ENCODE measurements at regions not wholly inside any gene's neighbourhood (a gene's known extent, or its start where the extent isn't known, plus 50 kb on each side); places are given as distances from the start of the nearest gene placed in this dataset.
"Not testable (repeated sequence)": the region's sequence is repeated elsewhere in the genome, so short reads cannot be mapped to it uniquely, and the experiment has no call there.

DNA sequence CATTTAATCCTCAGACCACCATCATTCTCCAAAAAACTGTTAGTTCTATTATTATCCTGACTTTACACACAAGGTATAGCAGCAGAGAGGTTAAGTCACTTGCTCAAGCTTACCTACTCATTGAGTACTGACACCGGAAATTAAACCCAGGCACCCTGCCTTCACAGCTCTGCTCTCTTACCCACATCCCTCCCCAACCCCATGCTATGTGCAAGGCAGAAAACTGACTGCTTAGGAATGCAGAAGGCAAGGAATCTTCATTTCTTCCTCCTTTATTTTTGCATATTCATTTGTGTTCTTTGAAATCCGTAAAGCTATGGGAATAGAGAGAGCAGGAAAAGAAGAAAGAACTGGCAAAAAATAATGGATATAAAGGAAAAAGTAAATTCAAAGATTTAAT, 261.8 kb downstream of the PAPSS1 start:
- H3K4me3 ChIP-seq (ENCODE audit: control insufficient read depth, low read depth, low read length) = no peak overlapping the region
- no peak for DNase-seq (ENCODE audit: low read depth)
- TF ChIP-seq, protein P1, sequence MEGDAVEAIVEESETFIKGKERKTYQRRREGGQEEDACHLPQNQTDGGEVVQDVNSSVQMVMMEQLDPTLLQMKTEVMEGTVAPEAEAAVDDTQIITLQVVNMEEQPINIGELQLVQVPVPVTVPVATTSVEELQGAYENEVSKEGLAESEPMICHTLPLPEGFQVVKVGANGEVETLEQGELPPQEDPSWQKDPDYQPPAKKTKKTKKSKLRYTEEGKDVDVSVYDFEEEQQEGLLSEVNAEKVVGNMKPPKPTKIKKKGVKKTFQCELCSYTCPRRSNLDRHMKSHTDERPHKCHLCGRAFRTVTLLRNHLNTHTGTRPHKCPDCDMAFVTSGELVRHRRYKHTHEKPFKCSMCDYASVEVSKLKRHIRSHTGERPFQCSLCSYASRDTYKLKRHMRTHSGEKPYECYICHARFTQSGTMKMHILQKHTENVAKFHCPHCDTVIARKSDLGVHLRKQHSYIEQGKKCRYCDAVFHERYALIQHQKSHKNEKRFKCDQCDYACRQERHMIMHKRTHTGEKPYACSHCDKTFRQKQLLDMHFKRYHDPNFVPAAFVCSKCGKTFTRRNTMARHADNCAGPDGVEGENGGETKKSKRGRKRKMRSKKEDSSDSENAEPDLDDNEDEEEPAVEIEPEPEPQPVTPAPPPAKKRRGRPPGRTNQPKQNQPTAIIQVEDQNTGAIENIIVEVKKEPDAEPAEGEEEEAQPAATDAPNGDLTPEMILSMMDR (IDR thresholded peaks at IDR 0.05; ENCODE audit: control insufficient read depth, insufficient read depth, low read depth, low read length, missing control alignments) = no peak

- TF ChIP-seq, protein P1 (IDR thresholded peaks at IDR 0.05; ENCODE audit: control insufficient read depth, insufficient read depth, low read depth, low read length, missing control alignments) = no peak
- no peak for DNase-seq (ENCODE audit: low read depth)
- H3K4me3 ChIP-seq (ENCODE audit: control insufficient read depth, low read depth, low read length) = no peak overlapping the region
Observed at GRCh38 chr4:107453987-107454386, 266.0 kb downstream of the PAPSS1 start.

DNA sequence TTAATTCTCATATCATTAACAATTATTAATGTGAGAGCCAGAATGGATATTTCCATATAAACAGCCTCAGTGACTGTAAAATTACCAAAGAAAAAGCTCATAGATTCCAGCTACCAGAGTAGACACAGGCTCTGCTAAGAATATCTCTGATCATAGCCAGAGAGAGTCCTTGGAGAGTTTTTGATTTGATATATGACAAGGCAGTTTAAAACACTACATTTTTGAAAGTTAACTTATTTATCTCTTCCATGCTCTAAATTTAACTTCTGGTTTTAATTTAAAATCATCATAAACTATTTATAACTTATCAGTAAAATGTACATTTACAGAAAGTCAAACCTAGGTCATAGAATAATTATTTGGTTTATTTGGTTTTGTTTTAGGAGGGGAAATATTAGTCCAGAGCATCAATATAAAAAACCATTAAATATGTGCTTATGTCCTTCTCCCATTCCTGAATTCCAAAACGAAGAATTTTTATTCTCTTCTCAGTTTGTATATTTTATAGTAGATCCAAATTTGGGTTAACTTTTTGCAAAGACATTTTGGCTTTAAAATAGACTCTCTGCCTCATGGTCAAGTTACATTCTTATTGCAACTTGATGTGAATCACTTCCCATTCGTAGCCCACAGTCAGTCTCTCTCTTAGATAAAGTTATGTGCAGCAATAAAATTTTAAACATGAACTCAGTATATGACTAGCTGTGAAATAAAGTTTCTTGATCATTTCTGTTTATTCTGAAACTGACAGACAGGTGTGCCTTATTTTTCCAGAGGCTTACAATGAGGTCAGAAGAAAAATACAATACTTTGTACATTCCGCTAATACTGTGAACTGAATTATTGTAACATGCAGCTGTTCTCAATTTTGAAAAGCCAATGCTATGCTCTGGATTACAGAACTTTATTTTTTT, 267.1 kb downstream of the PAPSS1 start:
- TF ChIP-seq, protein P1 (IDR thresholded peaks at IDR 0.05; ENCODE audit: control insufficient read depth, insufficient read depth, low read depth, low read length, missing control alignments) = no peak
- H3K4me3 ChIP-seq (ENCODE audit: control insufficient read depth, low read depth, low read length) = no peak overlapping the region
- DNase-seq (ENCODE audit: low read depth) = no peak

GRCh38 chr4:107449611-107450369, 270.2 kb downstream of the PAPSS1 start:
- H3K4me3 ChIP-seq (ENCODE audit: control insufficient read depth, low read depth, low read length) = no peak overlapping the region
- TF ChIP-seq, protein P1 (IDR thresholded peaks at IDR 0.05; ENCODE audit: control insufficient read depth, insufficient read depth, low read depth, low read length, missing control alignments) = no peak
- no peak for DNase-seq (ENCODE audit: low read depth)

GRCh38 chr4:107442538-107443111, 277.4 kb downstream of the PAPSS1 start:
- no peak for DNase-seq (ENCODE audit: low read depth)
- TF ChIP-seq, protein P1 (IDR thresholded peaks at IDR 0.05; ENCODE audit: control insufficient read depth, insufficient read depth, low read depth, low read length, missing control alignments) = no peak

DNA sequence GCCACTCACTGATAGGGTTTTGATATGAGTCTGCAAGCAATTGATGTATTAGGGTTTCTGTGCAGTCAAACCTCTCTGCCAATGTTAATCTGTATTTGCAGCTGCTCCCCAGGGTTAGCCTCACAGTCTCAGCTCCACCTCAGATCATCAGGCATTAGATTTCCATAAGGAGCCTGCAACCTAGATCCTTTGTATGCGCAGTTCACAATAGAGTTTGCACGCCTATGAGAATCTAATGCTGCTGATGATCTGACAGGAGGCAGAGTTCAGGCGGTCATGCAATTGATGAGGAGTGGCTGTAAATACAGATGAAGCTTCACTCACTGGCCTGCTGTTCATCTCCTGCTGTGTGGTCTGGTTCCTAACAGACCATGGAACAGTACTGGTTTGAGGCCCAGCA, 280.6 kb downstream of the PAPSS1 start:
- no peak for DNase-seq (ENCODE audit: low read depth)
- no peak overlapping the region for H3K4me3 ChIP-seq (ENCODE audit: control insufficient read depth, low read depth, low read length)
- TF ChIP-seq, protein P1 (IDR thresholded peaks at IDR 0.05; ENCODE audit: control insufficient read depth, insufficient read depth, low read depth, low read length, missing control alignments) = no peak

More at GRCh38 chr4:107442538-107443111, 277.4 kb downstream of the PAPSS1 start:
- H3K4me3 ChIP-seq (ENCODE audit: control insufficient read depth, low read depth, low read length) = no peak overlapping the region

DNA sequence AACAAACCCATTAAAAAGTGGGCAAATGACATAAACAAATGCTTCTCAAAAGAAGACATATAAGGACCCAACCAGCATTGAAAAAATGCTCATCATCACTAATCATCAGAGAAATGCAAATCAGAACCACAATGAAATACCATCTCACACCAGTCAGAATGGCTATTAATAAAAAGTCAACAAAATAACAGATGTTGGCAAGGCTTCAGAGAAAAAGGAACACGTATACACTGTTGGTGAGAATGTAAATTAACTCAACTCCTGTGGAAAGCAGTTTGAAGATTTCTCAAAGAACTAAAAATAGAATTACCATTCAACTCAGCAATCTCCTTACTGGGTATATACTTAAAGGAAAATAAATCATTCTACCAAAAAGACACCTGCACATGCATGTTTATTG, 283.6 kb downstream of the PAPSS1 start:
- H3K4me3 ChIP-seq (ENCODE audit: control insufficient read depth, low read depth, low read length); DNase-seq (ENCODE audit: low read depth): not testable (repeated sequence)

Measured in AG09309 (cell line).